Activated CD4-positive, alpha-beta memory T cell treated with anti-CD3 and anti-CD28 coated beads for 36 hours (primary cell): ENCODE measurements at regions not wholly inside any gene's neighbourhood (a gene's known extent, or its start where the extent isn't known, plus 50 kb on each side); places are given as distances from the start of the nearest gene placed in this dataset.

Experiments used
- CTCF ChIA-PET: fragments of 350-600 bp; sonication (Branson Sonifier 250); formaldehyde crosslinking; loops from one replicate; lab custom pipeline; 2021; ENCODE audit warnings: antibody characterized with exemption, inconsistent platforms; lab: Charles Lee
- POLR2A ChIA-PET: fragments of 350-600 bp; sonication (Branson Sonifier 250); formaldehyde crosslinking; loops from one replicate; lab custom pipeline; 2021; ENCODE audit warnings: antibody characterized with exemption; lab: Charles Lee
- DNase-seq: peaks from one replicate; pipeline ENCODE4 v3.0.0-alpha.2; 2020
- H3K27ac Mint-ChIP-seq: one replicate; pipeline ENCODE4 v1.8.0; 2021; ENCODE audit warnings: mixed read lengths
- H3K27me3 Mint-ChIP-seq: one replicate; pipeline ENCODE4 v1.8.0; 2021; ENCODE audit warnings: mixed read lengths
- H3K36me3 Mint-ChIP-seq: one replicate; pipeline ENCODE4 v1.8.0; 2021; ENCODE audit warnings: mixed read lengths
- H3K4me1 Mint-ChIP-seq: one replicate; pipeline ENCODE4 v1.8.0; 2021; ENCODE audit warnings: low read depth, mixed read lengths
- H3K4me3 Mint-ChIP-seq: one replicate; pipeline ENCODE4 v1.8.0; 2021; ENCODE audit warnings: mild to moderate bottlenecking, mixed read lengths
- H3K9me3 Mint-ChIP-seq: one replicate; pipeline ENCODE4 v1.8.0; 2021; ENCODE audit warnings: mixed read lengths
- intact Hi-C: fragments of 100-400 bp; cut with micrococcal nuclease; formaldehyde crosslinking; loops from one replicate; pipeline ENCODE4 v1.15.1; 2023

GRCh38 chr19:27793644-27794493 lies 1419.1 kb downstream of the UQCRFS1 start:
- ChIA-PET CTCF (interaction anchor here (0.6 to 1.2 kb wide), 2 partner anchors 22 to 45 kb away, joined by 3 read pairs; no protein-coding TSS in a partner anchor), POLR2A (interaction anchor here (0.5 kb wide), 1 partner anchor 12 kb away, joined by 3 read pairs; no protein-coding TSS in a partner anchor)
- Mint-ChIP-seq H3K4me3 (peak overlapping the region; percentile 94), H3K27me3 (no peaks in the 10 kb centered on the region), H3K9me3 (peaks cover under 1% of the 10 kb centered on the region), H3K36me3 (peaks cover 24% of the 10 kb centered on the region), H3K27ac (peak overlapping the region; percentile 89), H3K4me1 (peaks cover 16% of the 10 kb centered on the region)
- intact Hi-C loops, result loop anchor here (2.0 to 10.0 kb wide), 2 partner anchors 1419 to 1791 kb away; partner anchors contain the start of gene UQCRFS1
- DNase-seq, result peak; percentile 94

GRCh38 chr19:27793128-27793643 lies 1419.8 kb downstream of the UQCRFS1 start:
- intact Hi-C loops, result loop anchor here (2.0 to 10.0 kb wide), 2 partner anchors 1420 to 1792 kb away; partner anchors contain the start of gene UQCRFS1
- H3K27ac Mint-ChIP-seq, result peak overlapping the region; percentile 89
- POLR2A ChIA-PET, result no interaction called here
- peak overlapping the region; percentile 94 for H3K4me3 Mint-ChIP-seq
- H3K9me3 Mint-ChIP-seq, result peaks cover 2% of the 10 kb centered on the region
- CTCF ChIA-PET, result no interaction called here
- H3K36me3 Mint-ChIP-seq, result peaks cover 27% of the 10 kb centered on the region
- H3K4me1 Mint-ChIP-seq, result peaks cover 16% of the 10 kb centered on the region
- peak; percentile 84 for DNase-seq
- no peaks in the 10 kb centered on the region for H3K27me3 Mint-ChIP-seq

- POLR2A ChIA-PET, result no interaction called here
- H3K27ac Mint-ChIP-seq, result peak overlapping the region; percentile 89
- no peak for DNase-seq
- H3K9me3 Mint-ChIP-seq, result peaks cover 2% of the 10 kb centered on the region
- peak overlapping the region; percentile 94 for H3K4me3 Mint-ChIP-seq
- H3K27me3 Mint-ChIP-seq, result no peaks in the 10 kb centered on the region
- intact Hi-C loops, result loop anchor here (2.0 to 10.0 kb wide), 2 partner anchors 1420 to 1792 kb away; partner anchors contain the start of gene UQCRFS1
- peaks cover 16% of the 10 kb centered on the region for H3K4me1 Mint-ChIP-seq
- H3K36me3 Mint-ChIP-seq, result peaks cover 25% of the 10 kb centered on the region
- CTCF ChIA-PET, result no interaction called here
Measured at GRCh38 chr19:27792576-27793127, 1420.3 kb downstream of the UQCRFS1 start.

DNA sequence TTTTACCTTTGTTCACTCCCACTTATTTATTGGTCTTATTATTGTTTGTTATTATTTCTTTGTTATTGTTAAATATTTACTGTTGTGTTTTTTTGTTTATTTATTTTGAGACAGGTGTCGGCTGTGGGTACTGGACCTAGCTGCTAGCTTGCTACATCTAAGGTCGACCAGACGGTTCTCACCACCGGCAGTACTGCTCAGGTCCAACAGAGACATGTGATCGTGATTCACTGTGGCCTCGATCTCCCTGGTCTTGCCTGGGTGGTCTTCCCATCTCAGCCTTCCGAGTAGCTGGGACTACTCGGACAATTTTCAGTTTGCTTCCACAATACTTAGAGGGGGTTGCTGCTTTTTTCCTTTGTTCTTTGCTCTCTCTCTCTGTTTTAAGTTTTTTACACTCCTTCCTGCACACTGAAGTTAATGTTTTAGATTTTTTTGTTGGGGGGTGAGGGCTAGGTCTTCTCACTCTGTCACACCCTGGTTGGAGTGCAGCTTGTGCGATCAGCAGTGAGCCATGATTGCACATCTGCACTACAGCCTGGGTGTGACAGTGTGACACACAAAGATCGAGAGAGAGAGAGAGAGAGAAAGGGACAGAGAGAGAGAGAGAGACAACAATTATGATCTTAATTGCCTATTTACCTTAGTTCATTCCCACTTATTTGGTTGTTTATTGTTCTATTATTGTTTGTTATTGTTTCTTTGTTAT lies 1432.4 kb downstream of the UQCRFS1 start:
- ChIA-PET CTCF (no interaction called here), POLR2A (no interaction called here)
- no peaks in the 10 kb centered on the region for H3K27me3 Mint-ChIP-seq
- peaks cover 63% of the 10 kb centered on the region for H3K36me3 Mint-ChIP-seq
- intact Hi-C loops, result no loop called here
- H3K4me3 Mint-ChIP-seq, result no peak overlapping the region
- no peak for DNase-seq
- H3K27ac Mint-ChIP-seq, result no peak overlapping the region
- peaks cover 2% of the 10 kb centered on the region for H3K4me1 Mint-ChIP-seq
- peaks cover 33% of the 10 kb centered on the region for H3K9me3 Mint-ChIP-seq

DNA sequence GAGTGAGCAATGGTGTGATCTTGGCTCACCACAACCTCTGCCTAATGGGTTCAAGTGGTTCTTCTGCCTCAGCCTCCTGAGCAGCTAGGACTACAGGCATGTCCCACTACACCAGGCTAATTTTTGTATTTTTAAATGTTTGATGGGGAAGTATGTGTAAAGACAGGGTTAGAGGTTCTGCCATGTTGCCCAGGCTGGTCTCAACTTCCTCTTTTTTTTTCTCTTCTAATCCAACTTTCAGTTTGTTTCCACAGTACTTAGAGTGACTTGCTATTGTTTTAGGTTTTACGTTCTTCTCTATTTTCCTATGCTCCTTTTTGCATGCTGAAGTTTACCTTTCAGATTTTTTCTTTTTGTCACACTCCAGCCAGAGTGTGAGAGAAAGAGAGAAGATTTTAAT lies 1433.0 kb downstream of the UQCRFS1 start:
- intact Hi-C loops, result no loop called here
- Mint-ChIP-seq H3K9me3 (peaks cover 36% of the 10 kb centered on the region), H3K36me3 (peaks cover 67% of the 10 kb centered on the region)

GRCh38 chr19:27777726-27778125 lies 1435.2 kb downstream of the UQCRFS1 start:
- Mint-ChIP-seq H3K4me3 (no peak overlapping the region), H3K27ac (no peak overlapping the region), H3K36me3 (peaks cover 75% of the 10 kb centered on the region), H3K9me3 (peaks cover 54% of the 10 kb centered on the region), H3K4me1 (no peaks in the 10 kb centered on the region), H3K27me3 (no peaks in the 10 kb centered on the region)
- POLR2A ChIA-PET, result no interaction called here
- no peak for DNase-seq
- intact Hi-C loops, result no loop called here
- CTCF ChIA-PET, result no interaction called here

More for the DNA sequence above, 1433.0 kb downstream of the UQCRFS1 start:
- Mint-ChIP-seq H3K4me3 (no peak overlapping the region), H3K27ac (no peak overlapping the region), H3K27me3 (no peaks in the 10 kb centered on the region), H3K4me1 (peaks cover 2% of the 10 kb centered on the region)
- CTCF ChIA-PET, result no interaction called here
- POLR2A ChIA-PET, result no interaction called here
- DNase-seq, result no peak

GRCh38 chr19:27777242-27777641 lies 1435.7 kb downstream of the UQCRFS1 start:
- Mint-ChIP-seq H3K36me3 (peaks cover 73% of the 10 kb centered on the region), H3K4me1 (no peaks in the 10 kb centered on the region), H3K27me3 (no peaks in the 10 kb centered on the region), H3K9me3 (peaks cover 59% of the 10 kb centered on the region), H3K27ac (no peak overlapping the region), H3K4me3 (no peak overlapping the region)
- ChIA-PET CTCF (no interaction called here), POLR2A (no interaction called here)
- no peak for DNase-seq
- intact Hi-C loops, result no loop called here

GRCh38 chr19:27776524-27776923 lies 1436.4 kb downstream of the UQCRFS1 start:
- no peaks in the 10 kb centered on the region for H3K27me3 Mint-ChIP-seq
- POLR2A ChIA-PET, result no interaction called here

DNA sequence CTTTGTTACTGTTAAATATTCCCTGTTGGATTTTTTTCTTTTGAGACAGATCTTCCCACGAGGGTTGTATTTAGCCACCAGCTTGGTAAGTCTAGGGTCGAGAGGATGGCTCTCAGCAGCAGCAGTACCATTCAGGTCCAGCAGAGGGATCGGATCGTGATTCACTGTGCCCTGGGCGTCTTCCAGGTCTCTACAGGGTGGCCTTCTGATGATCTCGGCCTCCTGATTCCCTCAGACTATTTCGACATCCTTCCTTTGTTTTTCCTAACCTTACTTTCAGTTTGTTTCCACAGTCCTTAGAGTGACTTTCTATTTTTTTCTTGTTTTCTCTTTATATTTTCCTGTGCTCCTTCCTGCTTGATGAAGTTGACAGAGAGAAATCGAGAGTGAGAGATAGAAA lies 1436.9 kb downstream of the UQCRFS1 start:
- intact Hi-C loops, result no loop called here
- peaks cover 71% of the 10 kb centered on the region for H3K9me3 Mint-ChIP-seq
- H3K27ac Mint-ChIP-seq, result no peak overlapping the region
- H3K4me3 Mint-ChIP-seq, result no peak overlapping the region
- ChIA-PET POLR2A (no interaction called here), CTCF (no interaction called here)
- H3K36me3 Mint-ChIP-seq, result peaks cover 69% of the 10 kb centered on the region
- no peaks in the 10 kb centered on the region for H3K4me1 Mint-ChIP-seq
- no peaks in the 10 kb centered on the region for H3K27me3 Mint-ChIP-seq
- DNase-seq, result no peak

More at GRCh38 chr19:27776524-27776923, 1436.4 kb downstream of the UQCRFS1 start:
- peaks cover 66% of the 10 kb centered on the region for H3K9me3 Mint-ChIP-seq
- intact Hi-C loops, result no loop called here
- CTCF ChIA-PET, result no interaction called here
- H3K36me3 Mint-ChIP-seq, result peaks cover 72% of the 10 kb centered on the region
- no peak for DNase-seq
- H3K4me1 Mint-ChIP-seq, result no peaks in the 10 kb centered on the region
- H3K27ac Mint-ChIP-seq, result no peak overlapping the region
- H3K4me3 Mint-ChIP-seq, result no peak overlapping the region

GRCh38 chr19:27775395-27775794 lies 1437.6 kb downstream of the UQCRFS1 start:
- intact Hi-C loops, result no loop called here
- DNase-seq, result no peak
- peaks cover 77% of the 10 kb centered on the region for H3K9me3 Mint-ChIP-seq
- no peaks in the 10 kb centered on the region for H3K4me1 Mint-ChIP-seq
- no peak overlapping the region for H3K27ac Mint-ChIP-seq
- H3K36me3 Mint-ChIP-seq, result peaks cover 64% of the 10 kb centered on the region
- ChIA-PET POLR2A (no interaction called here), CTCF (no interaction called here)
- H3K27me3 Mint-ChIP-seq, result no peaks in the 10 kb centered on the region
- H3K4me3 Mint-ChIP-seq, result no peak overlapping the region

DNA sequence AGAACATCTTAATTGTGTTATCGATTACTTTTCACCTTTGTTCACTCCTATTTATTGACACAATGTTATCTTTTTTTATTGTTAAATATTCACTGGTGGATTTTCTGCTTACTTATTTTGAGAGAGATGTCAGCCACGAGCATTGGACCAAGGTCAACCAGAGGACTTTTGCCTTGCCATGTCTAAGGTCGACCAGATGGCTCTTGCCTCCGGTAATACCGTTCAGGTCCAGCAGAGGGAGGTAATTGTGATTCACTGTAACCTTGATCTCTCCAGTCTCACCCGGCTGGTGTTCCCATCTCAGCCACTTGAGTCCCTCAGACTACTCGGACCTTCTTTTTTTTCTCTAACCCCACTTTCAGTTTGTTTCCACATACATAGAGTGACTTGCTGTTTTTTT lies 1438.1 kb downstream of the UQCRFS1 start:
- Mint-ChIP-seq H3K27me3 (no peaks in the 10 kb centered on the region), H3K9me3 (peaks cover 83% of the 10 kb centered on the region), H3K4me1 (no peaks in the 10 kb centered on the region), H3K36me3 (peaks cover 62% of the 10 kb centered on the region), H3K4me3 (no peak overlapping the region), H3K27ac (no peak overlapping the region)
- CTCF ChIA-PET, result no interaction called here
- peak; percentile 27 for DNase-seq
- intact Hi-C loops, result no loop called here
- POLR2A ChIA-PET, result no interaction called here

DNA sequence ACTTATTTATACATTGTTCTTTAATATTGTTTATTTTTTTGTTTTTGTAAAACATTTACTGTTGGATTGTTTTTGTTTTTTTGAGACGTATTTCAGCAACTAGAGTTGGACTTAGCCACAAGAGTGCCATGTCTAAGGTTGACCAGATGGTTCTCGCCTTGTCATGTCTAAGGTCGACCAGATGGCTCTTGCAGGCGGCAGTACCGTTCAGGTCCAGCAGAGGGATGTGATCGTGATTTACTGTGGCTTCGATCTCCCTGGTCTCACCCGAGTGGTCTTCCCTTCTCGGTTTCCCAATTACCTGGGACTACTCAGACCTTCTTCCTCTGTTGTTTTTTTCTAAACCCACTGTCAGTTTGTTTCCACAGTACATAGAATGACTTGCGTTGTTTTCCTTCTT lies 1438.6 kb downstream of the UQCRFS1 start:
- peaks cover 59% of the 10 kb centered on the region for H3K36me3 Mint-ChIP-seq
- H3K27me3 Mint-ChIP-seq, result no peaks in the 10 kb centered on the region
- peaks cover 87% of the 10 kb centered on the region for H3K9me3 Mint-ChIP-seq
- POLR2A ChIA-PET, result no interaction called here
- no peak overlapping the region for H3K27ac Mint-ChIP-seq
- CTCF ChIA-PET, result no interaction called here
- H3K4me3 Mint-ChIP-seq, result no peak overlapping the region
- no peaks in the 10 kb centered on the region for H3K4me1 Mint-ChIP-seq
- intact Hi-C loops, result no loop called here
- DNase-seq, result no peak
